H1 (cell line): ENCODE measurements at regions not wholly inside any gene's neighbourhood (a gene's known extent, or its start where the extent isn't known, plus 50 kb on each side); places are given as distances from the start of the nearest gene placed in this dataset.

Source experiments
- CTCF ChIA-PET: fragments of 300-600 bp; sonication (Branson Sonifier 250); formaldehyde crosslinking; loops from one replicate; lab custom pipeline; 2021; ENCODE audit not compliant: partially characterized antibody; lab: Charles Lee
- POLR2A ChIA-PET: fragments of 300-600 bp; sonication (Branson Sonifier 250); formaldehyde crosslinking; loops from one replicate; lab custom pipeline; 2021; ENCODE audit warnings: inconsistent platforms; ENCODE audit not compliant: partially characterized antibody; lab: Charles Lee
- DNase-seq, 2 experiments: peaks; one replicate each; pipeline versions ENCODE4 v3.0.0 to v3.0.0-alpha.2; 2010 to 2022; ENCODE audit warnings: low spot score in 2 of 2, low read depth in 1 of 2, mixed read lengths in 1 of 2
- FAIRE-seq: peaks from 2 replicates; lab custom pipeline; 2011; peaks lifted over from hg19 to GRCh38; lab: Jason Lieb, UNC
- H2AFZ ChIP-seq: 2 replicates; pipeline ENCODE4 v1.8.1; 2012; ENCODE audit warnings: low read length, inconsistent platforms
- H2AK5ac ChIP-seq: 2 replicates; pipeline ENCODE4 v1.6.1; 2013; ENCODE audit warnings: low read depth, low read length
- H2BK120ac ChIP-seq: replicated peaks from 2 replicates; pipeline ENCODE3; 2013; ENCODE audit warnings: low read depth, low read length, inconsistent platforms
- H2BK12ac ChIP-seq: 2 replicates; pipeline ENCODE4 v1.6.1; 2013; ENCODE audit warnings: low read depth, low read length
- H2BK15ac ChIP-seq: 2 replicates; pipeline ENCODE4 v1.6.1; 2013; ENCODE audit warnings: low read length
- H2BK20ac ChIP-seq: 2 replicates; pipeline ENCODE4 v1.6.1; 2013; ENCODE audit warnings: low read length
- H2BK5ac ChIP-seq: 2 replicates; pipeline ENCODE4 v1.6.1; 2013; ENCODE audit warnings: low read depth, low read length
- H3K14ac ChIP-seq: 2 replicates; pipeline ENCODE4 v1.6.1; 2013; ENCODE audit warnings: inconsistent platforms; ENCODE audit not compliant: insufficient read length
- H3K18ac ChIP-seq: 2 replicates; pipeline ENCODE4 v1.6.1; 2013; ENCODE audit warnings: low read length; ENCODE audit errors: extremely low read depth
- H3K23ac ChIP-seq: 2 replicates; pipeline ENCODE4 v1.6.1; 2013; ENCODE audit warnings: inconsistent platforms; ENCODE audit not compliant: insufficient read length
- H3K23me2 ChIP-seq: 2 replicates; pipeline ENCODE4 v1.6.1; 2013; ENCODE audit warnings: low read depth, low read length
- H3K27ac ChIP-seq: 2 replicates; pipeline ENCODE4 v1.6.1; 2011; ENCODE audit warnings: low read depth, low read length, inconsistent platforms
- H3K27me3 ChIP-seq, 4 experiments: replicated peaks in 1 of 4; 1 replicate in 1 of 4; 2 replicates in 3 of 4; pipeline versions ENCODE4 v1.6.1 to v1.8.1; 2011 to 2013; ENCODE audit warnings: low read length in 3 of 4, mild to moderate bottlenecking in 3 of 4, inconsistent platforms in 2 of 4, mixed read lengths in 2 of 4, moderate library complexity in 1 of 4; ENCODE audit not compliant: control insufficient read depth in 3 of 4, insufficient read depth in 3 of 4; ENCODE audit errors: extremely low read depth in 1 of 4
- H3K36me3 ChIP-seq, 4 experiments: 2 replicates each; pipeline versions ENCODE4 v1.6.1 to v1.8.1; 2011 to 2013; ENCODE audit warnings: mild to moderate bottlenecking in 4 of 4, low read length in 3 of 4, moderate library complexity in 2 of 4, control low read depth in 1 of 4, inconsistent platforms in 1 of 4; ENCODE audit not compliant: insufficient read depth in 4 of 4, control insufficient read depth in 2 of 4
- H3K4ac ChIP-seq: replicated peaks from 2 replicates; pipeline ENCODE3; 2013; ENCODE audit warnings: low read length, low read depth, mixed read lengths, inconsistent platforms; ENCODE audit not compliant: insufficient read length
- H3K4me1 ChIP-seq, 4 experiments: replicated peaks in 1 of 4; 1 replicate in 1 of 4; 2 replicates in 3 of 4; pipeline versions ENCODE4 v1.6.1 to v1.8.1; 2011 to 2013; ENCODE audit warnings: low read length in 3 of 4, inconsistent platforms in 2 of 4, mixed read lengths in 1 of 4; ENCODE audit not compliant: insufficient read depth in 4 of 4, control insufficient read depth in 3 of 4
- H3K4me2 ChIP-seq, 2 experiments: 2 replicates each; pipeline versions ENCODE4 v1.6.1 to v1.8.1; 2011 to 2013; ENCODE audit warnings: low read depth in 2 of 2, low read length in 2 of 2, control low read depth in 1 of 2, inconsistent platforms in 1 of 2, mild to moderate bottlenecking in 1 of 2; ENCODE audit not compliant: insufficient read depth in 1 of 2
- H3K4me3 ChIP-seq, 4 experiments: fragments of 200-600, 300-600 bp in 1 of 4; sonication (generic), shearing (Covaris generic), sonication (Bioruptor Twin) in 1 of 4; 2 replicates each; pipeline versions ENCODE4 v1.5.1 to v1.8.1; 2011 to 2016; ENCODE audit warnings: low read length in 4 of 4, low read depth in 3 of 4, control low read depth in 2 of 4, inconsistent platforms in 2 of 4, mild to moderate bottlenecking in 2 of 4, mixed read lengths in 1 of 4, moderate library complexity in 1 of 4; ENCODE audit not compliant: insufficient read depth in 2 of 4; ENCODE audit errors: extremely low read depth in 1 of 4
- H3K56ac ChIP-seq: replicated peaks from 2 replicates; pipeline ENCODE3; 2013; ENCODE audit warnings: low read depth, mild to moderate bottlenecking, mixed read lengths, low read length, inconsistent platforms; ENCODE audit not compliant: insufficient read length
- H3K79me1 ChIP-seq: 2 replicates; pipeline ENCODE4 v1.6.1; 2013; ENCODE audit warnings: low read depth, low read length, control low read depth
- H3K79me2 ChIP-seq, 2 experiments: 2 replicates each; pipeline versions ENCODE4 v1.6.1 to v1.8.1; 2012 to 2013; ENCODE audit warnings: low read length in 2 of 2, mild to moderate bottlenecking in 2 of 2, inconsistent platforms in 1 of 2; ENCODE audit not compliant: insufficient read depth in 2 of 2, control insufficient read depth in 1 of 2
- H3K9ac ChIP-seq, 4 experiments: replicated peaks in 1 of 4; 1 replicate in 1 of 4; 2 replicates in 3 of 4; pipeline versions ENCODE4 v1.6.1 to v1.8.1; 2011 to 2013; ENCODE audit warnings: low read depth in 3 of 4, low read length in 3 of 4, control low read depth in 2 of 4, mild to moderate bottlenecking in 2 of 4, moderate library complexity in 2 of 4, inconsistent platforms in 1 of 4; ENCODE audit errors: extremely low read depth in 1 of 4
- H3K9me3 ChIP-seq, 2 experiments: 2 replicates each; pipeline versions ENCODE4 v1.6.1 to v1.8.1; 2012 to 2013; ENCODE audit warnings: mild to moderate bottlenecking in 2 of 2, moderate library complexity in 2 of 2, control low read depth in 1 of 2, inconsistent platforms in 1 of 2, low read depth in 1 of 2, low read length in 1 of 2, mixed read lengths in 1 of 2; ENCODE audit not compliant: insufficient read depth in 2 of 2
- H4K20me1 ChIP-seq, 2 experiments: replicated peaks in 1 of 2; 2 replicates each; pipeline versions ENCODE3 to v1.8.1; 2011 to 2013; ENCODE audit warnings: inconsistent platforms in 2 of 2, low read length in 2 of 2, mild to moderate bottlenecking in 1 of 2; ENCODE audit not compliant: insufficient read depth in 2 of 2, control insufficient read depth in 1 of 2
- H4K5ac ChIP-seq: 2 replicates; pipeline ENCODE4 v1.6.1; 2013; ENCODE audit warnings: low read length, low read depth, mixed read lengths, inconsistent platforms; ENCODE audit not compliant: insufficient read length
- H4K8ac ChIP-seq: 2 replicates; pipeline ENCODE4 v1.8.0; 2013; ENCODE audit warnings: mild to moderate bottlenecking, moderate library complexity, low read length, inconsistent platforms; ENCODE audit not compliant: insufficient read depth; ENCODE audit errors: extremely low read depth
- H4K91ac ChIP-seq: replicated peaks from 2 replicates; pipeline ENCODE3; 2013; ENCODE audit warnings: low read length, mixed read lengths, inconsistent platforms; ENCODE audit not compliant: insufficient read length
- CTBP2 ChIP-seq: IDR thresholded peaks from 2 replicates; pipeline ENCODE4 v1.7.0; 2011; ENCODE audit warnings: borderline replicate concordance, mild to moderate bottlenecking, moderate library complexity, mixed read lengths, low read length; ENCODE audit not compliant: insufficient read depth, insufficient read length
- EP300 ChIP-seq, 2 experiments: IDR thresholded peaks; 1 replicate in 1 of 2; 2 replicates in 1 of 2; pipeline ENCODE4 v1.6.1; 2011 to 2012; ENCODE audit warnings: low read depth in 2 of 2, low read length in 2 of 2, mild to moderate bottlenecking in 2 of 2, borderline replicate concordance in 1 of 2, inconsistent platforms in 1 of 2, moderate library complexity in 1 of 2
- NANOG ChIP-seq: IDR thresholded peaks from 2 replicates; pipeline ENCODE4 v1.6.1; 2011; ENCODE audit warnings: low read length, low read depth, mild to moderate bottlenecking, inconsistent platforms; ENCODE audit not compliant: insufficient read depth, poor library complexity, severe bottlenecking
- POLR2A ChIP-seq, 2 experiments: IDR thresholded peaks; 1 replicate in 1 of 2; 2 replicates in 1 of 2; pipeline ENCODE4 v1.6.1; 2011; ENCODE audit warnings: low read depth in 2 of 2, low read length in 2 of 2, mild to moderate bottlenecking in 2 of 2; ENCODE audit errors: control extremely low read depth in 1 of 2
- RFX5 ChIP-seq: IDR thresholded peaks from 2 replicates; pipeline ENCODE4 v1.6.1; 2011; ENCODE audit warnings: low read depth, low read length, improper control_type of control experiment, borderline replicate concordance
- TBP ChIP-seq: IDR thresholded peaks from 2 replicates; pipeline ENCODE4 v1.6.1; 2011; ENCODE audit warnings: low read depth, low read length, improper control_type of control experiment
- WGBS, 2 experiments: shearing (Covaris generic) in 1 of 2; methylation state at CpG; one replicate each; pipeline versions ENCODE4 v1.1.6 to v1.1.7; 2013 to 2015; ENCODE audit warnings: low lambda C conversion rate in 2 of 2, mixed read lengths in 2 of 2, inconsistent platforms in 1 of 2, low coverage in 1 of 2, missing lambda C conversion rate in 1 of 2; ENCODE audit not compliant: insufficient replicate concordance in 2 of 2, insufficient coverage in 1 of 2, insufficient read length in 1 of 2; ENCODE audit errors: extremely low coverage in 1 of 2, missing lambda C conversion rate in 1 of 2; 5-methylcytosine and 5-hydroxymethylcytosine counted together

- Histone ChIP-seq H2BK20ac (no peak overlapping the region), H2AK5ac (no peak overlapping the region), H2AFZ (no peak overlapping the region), H3K23me2 (no peaks in the 10 kb centered on the region), H4K5ac (no peak overlapping the region), H3K9me3 (no peaks in the 10 kb centered on the region), H3K56ac (no peak overlapping the region), H4K20me1 (no peaks in the 10 kb centered on the region), H2BK12ac (no peak overlapping the region), H3K4me3 (no peak overlapping the region), H2BK15ac (no peak overlapping the region), H3K36me3 (no peaks in the 10 kb centered on the region), H3K27ac (no peak overlapping the region), H3K79me2 (no peaks in the 10 kb centered on the region), H2BK120ac (no peak overlapping the region), H4K91ac (no peak overlapping the region), H3K23ac (no peak overlapping the region), H3K4me2 (no peak overlapping the region), H3K14ac (no peak overlapping the region), H3K18ac (no peak overlapping the region), H3K4ac (no peak overlapping the region), H3K4me1 (no peaks in the 10 kb centered on the region), H3K9ac (no peak overlapping the region), H3K79me1 (no peaks in the 10 kb centered on the region), H4K8ac (no peak overlapping the region), H3K27me3 (no peaks in the 10 kb centered on the region), H2BK5ac (no peak overlapping the region)
- DNase-seq (no peak), FAIRE-seq (no peak)
- WGBS, 2 experiments = 84% methylated on average over 1 of the region's 1 CpG; no CpG with 5 or more reads in 1 of the 2 experiments
- ChIA-PET CTCF (interaction anchor here (1.1 to 1.5 kb wide), 4 partner anchors 7 to 352 kb away, joined by 3 to 5 read pairs (median 4); no protein-coding TSS in a partner anchor), POLR2A (no interaction called here)
- TF ChIP-seq CTBP2 (no peak), NANOG (no peak), EP300 (IDR thresholded peaks at IDR 0.05; ENCODE audit: borderline replicate concordance in 1 of 2, low read depth in 2 of 2, low read length in 2 of 2) (no peak), POLR2A (IDR thresholded peaks at IDR 0.05; ENCODE audit: control extremely low read depth in 1 of 2, low read depth in 2 of 2, low read length in 2 of 2) (no peak), RFX5 (no peak), TBP (no peak)
Measured at GRCh38 chr10:84965468-84965867, 637.1 kb downstream of the CCSER2 start.
